K562 (cell line): ENCODE measurements at regions not wholly inside any gene's neighbourhood (a gene's known extent, or its start where the extent isn't known, plus 50 kb on each side); places are given as distances from the start of the nearest gene placed in this dataset.

ENCODE experiments used
- ATAC-seq: fragments of 200-7000 bp; cut with Tn5 transposase; 3 replicates; pipeline ENCODE4 v1.9.1; 2020; ENCODE audit warnings: moderate library complexity
- BruUV-seq: library from RNA; stranded (reverse); fragments of 400-500 nt; replicated peaks from 2 replicates; lab custom pipeline; 2021; lab: Mats Ljungman, UMichigan
- CTCF ChIA-PET: fragments of 300-600 bp; formaldehyde crosslinking; extraction: SDS; loops from one replicate; lab custom pipeline; 2021; ENCODE audit warnings: low intra/inter-chr PET ratio; lab: Yijun Ruan, JAX
- POLR2A ChIA-PET: fragments of 300-600, 350-650 bp; sonication (Branson Sonifier 250); formaldehyde crosslinking; extraction: SDS; loops from one replicate; lab custom pipeline; 2021; ENCODE audit warnings: antibody characterized with exemption, inconsistent platforms; lab: Yijun Ruan, JAX
- DNase-seq, 4 experiments: peaks; one replicate each; pipeline versions ENCODE4 v3.0.0 to v3.0.0-alpha.2; 2011 to 2018; ENCODE audit warnings: low spot score in 3 of 4, mixed read lengths in 3 of 4; ENCODE audit errors: extremely low read depth in 1 of 4
- FAIRE-seq: peaks from 2 replicates; lab custom pipeline; 2011; peaks lifted over from hg19 to GRCh38; lab: Jason Lieb, UNC
- H2AFZ ChIP-seq: 2 replicates; pipeline ENCODE4 v1.6.0; 2011; ENCODE audit warnings: low read depth, low read length, control low read depth, inconsistent platforms
- H3K27ac ChIP-seq: fragments of 200-600 bp; 3 replicates; pipeline ENCODE4 v1.8.0; 2011; ENCODE audit warnings: low read depth, mild to moderate bottlenecking, control low read depth, inconsistent platforms, low read length, moderate library complexity, mixed read lengths; ENCODE audit errors: extremely low read depth
- H3K27me3 ChIP-seq, 2 experiments: fragments of 300-600 bp in 1 of 2; 2 replicates in 1 of 2; 3 replicates in 1 of 2; pipeline versions ENCODE4 v1.6.0 to v1.8.0; 2011; ENCODE audit warnings: inconsistent platforms in 2 of 2, low read length in 2 of 2, mild to moderate bottlenecking in 1 of 2, mixed read lengths in 1 of 2, moderate library complexity in 1 of 2; ENCODE audit not compliant: control insufficient read depth in 2 of 2, insufficient read depth in 2 of 2
- H3K36me3 ChIP-seq: fragments of 300-600 bp; 3 replicates; pipeline ENCODE4 v1.8.0; 2011; ENCODE audit warnings: mild to moderate bottlenecking, low read length, inconsistent platforms; ENCODE audit not compliant: control insufficient read depth, insufficient read depth
- H3K4me1 ChIP-seq, 2 experiments: fragments of 200-600 bp in 1 of 2; replicated peaks in 1 of 2; 2 replicates in 1 of 2; 3 replicates in 1 of 2; pipeline versions ENCODE4 v1.5.1 to v1.8.0; 2011; ENCODE audit warnings: inconsistent platforms in 2 of 2, low read length in 2 of 2, mild to moderate bottlenecking in 1 of 2, mixed read lengths in 1 of 2, moderate library complexity in 1 of 2; ENCODE audit not compliant: control insufficient read depth in 2 of 2, insufficient read depth in 2 of 2
- H3K4me2 ChIP-seq: 2 replicates; pipeline ENCODE4 v1.6.1; 2011; ENCODE audit warnings: low read length, control low read depth, inconsistent platforms, mixed read lengths; ENCODE audit not compliant: insufficient read depth
- H3K4me3 ChIP-seq: fragments of 200-600 bp; sonication (generic), shearing (Covaris generic); 2 replicates; pipeline ENCODE4 v1.5.1; 2016; ENCODE audit warnings: control low read depth, inconsistent platforms
- H3K79me2 ChIP-seq: fragments of 200-600 bp; 3 replicates; pipeline ENCODE4 v1.8.0; 2011; ENCODE audit warnings: low read length, inconsistent platforms; ENCODE audit not compliant: control insufficient read depth, insufficient read depth
- H3K9ac ChIP-seq, 2 experiments: 2 replicates each; pipeline versions ENCODE4 v1.6.0 to v1.6.1; 2011; ENCODE audit warnings: low read depth in 2 of 2, low read length in 2 of 2, control low read depth in 1 of 2, inconsistent platforms in 1 of 2, mild to moderate bottlenecking in 1 of 2, mixed read lengths in 1 of 2; ENCODE audit not compliant: insufficient read depth in 1 of 2
- H3K9me1 ChIP-seq: one replicate; pipeline ENCODE4 v1.6.0; 2011; ENCODE audit warnings: inconsistent platforms, mild to moderate bottlenecking, low read length, moderate library complexity; ENCODE audit not compliant: control insufficient read depth, insufficient read depth
- H3K9me3 ChIP-seq: replicated peaks from 2 replicates; pipeline ENCODE4 v1.5.1; 2011; ENCODE audit warnings: low read depth, low read length, inconsistent platforms; ENCODE audit not compliant: control insufficient read depth, insufficient read depth
- H4K20me1 ChIP-seq: replicated peaks from 2 replicates; pipeline ENCODE4 v1.6.1; 2011; ENCODE audit warnings: low read length, inconsistent platforms, mixed read lengths; ENCODE audit not compliant: control insufficient read depth, insufficient read depth
- CBFA2T2 ChIP-seq: fragments of 450-650 bp; conservative IDR thresholded peaks from 2 replicates; pipeline ENCODE4 v1.6.1; 2017; ENCODE audit warnings: mild to moderate bottlenecking
- CEBPG ChIP-seq, 3 experiments: fragments of 200-800 bp in 1 of 3; sonication (Bioruptor generic) in 1 of 3; sonication (generic) in 1 of 3; formaldehyde crosslinking in 1 of 3; IDR thresholded peaks in 2 of 3; conservative IDR thresholded peaks in 1 of 3; 2 replicates each; pipeline versions ENCODE4 v1.6.1 to v1.8.0; 2016 to 2022; ENCODE audit warnings: missing compliant biosample characterization in 2 of 3, missing genetic modification characterization in 2 of 3, mild to moderate bottlenecking in 1 of 3, missing genetic modification reagents in 1 of 3
- KAT7 ChIP-seq: sonication (generic); formaldehyde crosslinking; IDR thresholded peaks from 2 replicates; pipeline ENCODE4 v1.8.0; 2022; ENCODE audit warnings: missing genetic modification reagents, mild to moderate bottlenecking, borderline replicate concordance
- MCM7 ChIP-seq, 2 experiments: fragments of 450-650 bp; IDR thresholded peaks; 2 replicates each; pipeline ENCODE4 v1.6.1; 2016 to 2018
- NCOA6 ChIP-seq: fragments of 450-650 bp; IDR thresholded peaks from 2 replicates; pipeline ENCODE4 v1.6.1; 2017; ENCODE audit warnings: mild to moderate bottlenecking
- NR2C1 ChIP-seq, 2 experiments: fragments of 450-650 bp; IDR thresholded peaks; 2 replicates each; pipeline ENCODE4 v1.6.1; 2017; ENCODE audit warnings: mild to moderate bottlenecking in 2 of 2, antibody characterized with exemption in 1 of 2, inconsistent platforms in 1 of 2, missing compliant biosample characterization in 1 of 2, missing genetic modification characterization in 1 of 2
- RBM34 ChIP-seq: fragments of 200-400 bp; formaldehyde crosslinking; IDR thresholded peaks from 2 replicates; pipeline ENCODE4 v1.6.1; 2018; ENCODE audit warnings: low read length, borderline replicate concordance; ENCODE audit not compliant: insufficient read depth
- RCOR1 ChIP-seq, 2 experiments: IDR thresholded peaks; 2 replicates each; pipeline ENCODE4 v1.6.1; 2012; ENCODE audit warnings: low read depth in 2 of 2, low read length in 2 of 2, borderline replicate concordance in 1 of 2, improper control_type of control experiment in 1 of 2
- SLC30A9 ChIP-seq: fragments of 250-450 bp; sonication (Bioruptor Pico); IDR thresholded peaks from 2 replicates; pipeline ENCODE4 v1.8.0; 2022; ENCODE audit warnings: mild to moderate bottlenecking, moderate library complexity
- ZNF316 ChIP-seq: fragments of 450-650 bp; IDR thresholded peaks from 2 replicates; pipeline ENCODE4 v1.6.1; 2016
- WGBS: fragments of 100-300 bp; shearing (Covaris generic); methylation state at CpG from one replicate; pipeline ENCODE4 v1.1.6; 2016; ENCODE audit warnings: low coverage, mixed read lengths; ENCODE audit not compliant: insufficient coverage; ENCODE audit errors: missing lambda C conversion rate; 5-methylcytosine and 5-hydroxymethylcytosine counted together
- in situ Hi-C: fragments of 300-500 bp; cut with MboI; formaldehyde crosslinking; loops from 4 replicates; pipeline ENCODE4 v1.15.0; 2018; ENCODE audit warnings: inconsistent platforms, mixed read lengths
- intact Hi-C: fragments of 100-400 bp; cut with micrococcal nuclease; formaldehyde crosslinking; loops from 2 replicates; pipeline ENCODE4 v1.14.2; 2022

- H2AFZ ChIP-seq, result no peak overlapping the region
- no peaks in the 10 kb centered on the region for H3K9me1 ChIP-seq
- FAIRE-seq (no peak), ATAC-seq (no peak), DNase-seq (no peak)
- no peak overlapping the region for H3K4me3 ChIP-seq
- peaks cover 5 to 32% of the 10 kb centered on the region in 2 experiments; a peak in 4 of 5 replicates for H3K27me3 ChIP-seq
- in situ Hi-C loops, result no loop called here
- WGBS, result under 1% methylated on average over 6 of the region's 6 CpGs
- CTCF ChIA-PET, result no interaction called here
- no peak overlapping the region; a peak in 1 of 4 replicates for H3K9ac ChIP-seq
- H3K4me2 ChIP-seq, result no peak overlapping the region
- intact Hi-C loops, result no loop called here
- no peak overlapping the region for H3K27ac ChIP-seq
- no TSS peak for BruUV-seq
- POLR2A ChIA-PET, result no interaction called here
- H3K79me2 ChIP-seq, result no peaks in the 10 kb centered on the region
- H3K4me1 ChIP-seq, result no peaks in the 10 kb centered on the region
- no peaks in the 10 kb centered on the region for H3K36me3 ChIP-seq
- no peaks in the 10 kb centered on the region; the same call in 1 of the 2 replicates for H4K20me1 ChIP-seq
- TF ChIP-seq NR2C1 (IDR thresholded peaks at IDR 0.05) (no peak), NR2C1 (tag; IDR thresholded peaks at IDR 0.05) (no peak), CEBPG (CRISPR knock-in tag; IDR thresholded peaks at IDR 0.05) (no peak), CEBPG (tag; conservative IDR thresholded peaks at IDR 0.05 in 1 of 2, IDR thresholded peaks at IDR 0.05 in 1 of 2) (no peak), ZNF316 (no peak), RBM34 (no peak), NCOA6 (no peak), RCOR1 (IDR thresholded peaks at IDR 0.05; ENCODE audit: borderline replicate concordance in 1 of 2, low read depth in 2 of 2, low read length in 2 of 2) (no peak), SLC30A9 (no peak), MCM7 (IDR thresholded peaks at IDR 0.05) (no peak), KAT7 (CRISPR knock-in tag) (no peak), CBFA2T2 (no peak)
- no peaks in the 10 kb centered on the region for H3K9me3 ChIP-seq
Measured at GRCh38 chr19:32233091-32233490, 112.3 kb upstream of the ZNF507 start.
